IMR-90 (cell line): ENCODE measurements at regions not wholly inside any gene's neighbourhood (a gene's known extent, or its start where the extent isn't known, plus 50 kb on each side); places are given as distances from the start of the nearest gene placed in this dataset.

Experiments
- CEBPB ChIP-seq: IDR thresholded peaks from 2 replicates; pipeline ENCODE4 v1.6.1; 2012; ENCODE audit warnings: low read depth, low read length, improper control_type of control experiment
- FOS ChIP-seq: fragments of 150-350 bp; IDR thresholded peaks from 2 replicates; pipeline ENCODE4 v1.6.1; 2016; ENCODE audit warnings: low read depth, low read length
- MXI1 ChIP-seq: IDR thresholded peaks from 2 replicates; pipeline ENCODE4 v1.6.1; 2012; ENCODE audit warnings: low read depth, mild to moderate bottlenecking, low read length, moderate library complexity, borderline replicate concordance
- POLR2A ChIP-seq: IDR thresholded peaks from 2 replicates; pipeline ENCODE4 v1.6.1; 2012; ENCODE audit warnings: mild to moderate bottlenecking, low read depth, low read length
- RAD21 ChIP-seq: IDR thresholded peaks from 2 replicates; pipeline ENCODE4 v1.6.1; 2012; ENCODE audit warnings: low read length, improper control_type of control experiment
- RCOR1 ChIP-seq: IDR thresholded peaks from 2 replicates; pipeline ENCODE4 v1.6.1; 2012; ENCODE audit warnings: mild to moderate bottlenecking, low read length, improper control_type of control experiment; ENCODE audit not compliant: insufficient replicate concordance
- RFX5 ChIP-seq: IDR thresholded peaks from 2 replicates; pipeline ENCODE4 v1.8.0; 2012; ENCODE audit warnings: low read depth, mild to moderate bottlenecking, low read length, moderate library complexity
- SMC3 ChIP-seq: fragments of 150-350 bp; IDR thresholded peaks from 2 replicates; pipeline ENCODE4 v1.6.1; 2016; ENCODE audit warnings: low read depth, mild to moderate bottlenecking, antibody characterized with exemption, low read length, moderate library complexity
- USF2 ChIP-seq: fragments of 150-350 bp; IDR thresholded peaks from 2 replicates; pipeline ENCODE4 v1.6.1; 2017; ENCODE audit warnings: mild to moderate bottlenecking, antibody characterized with exemption, low read length, low read depth
- TF ChIP-seq, protein P1 (sequence below): conservative IDR thresholded peaks from 2 replicates; pipeline ENCODE4 v1.5.1; 2012; ENCODE audit warnings: mild to moderate bottlenecking, low read depth, low read length, improper control_type of control experiment

DNA sequence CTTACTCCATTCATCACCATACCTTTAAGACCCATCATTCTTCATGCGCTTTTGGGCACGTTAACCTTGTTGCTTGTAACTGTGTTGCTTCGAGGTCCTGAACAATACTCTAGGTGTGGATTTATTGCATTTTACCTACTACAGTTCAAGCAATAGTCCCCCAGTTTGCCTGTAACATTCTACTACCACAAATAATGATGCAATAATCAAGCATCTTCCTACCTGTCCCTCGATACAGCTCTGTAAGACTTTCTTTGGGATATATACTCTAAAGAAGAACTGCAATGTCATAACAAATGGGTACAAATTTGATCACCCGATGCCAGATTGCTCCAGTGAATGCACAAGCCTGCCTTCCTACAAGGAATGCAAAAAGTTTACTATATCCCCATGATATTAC lies 1342.6 kb upstream of the GJE1 start:
- TF ChIP-seq POLR2A, result no peak
- TF ChIP-seq, protein P1, sequence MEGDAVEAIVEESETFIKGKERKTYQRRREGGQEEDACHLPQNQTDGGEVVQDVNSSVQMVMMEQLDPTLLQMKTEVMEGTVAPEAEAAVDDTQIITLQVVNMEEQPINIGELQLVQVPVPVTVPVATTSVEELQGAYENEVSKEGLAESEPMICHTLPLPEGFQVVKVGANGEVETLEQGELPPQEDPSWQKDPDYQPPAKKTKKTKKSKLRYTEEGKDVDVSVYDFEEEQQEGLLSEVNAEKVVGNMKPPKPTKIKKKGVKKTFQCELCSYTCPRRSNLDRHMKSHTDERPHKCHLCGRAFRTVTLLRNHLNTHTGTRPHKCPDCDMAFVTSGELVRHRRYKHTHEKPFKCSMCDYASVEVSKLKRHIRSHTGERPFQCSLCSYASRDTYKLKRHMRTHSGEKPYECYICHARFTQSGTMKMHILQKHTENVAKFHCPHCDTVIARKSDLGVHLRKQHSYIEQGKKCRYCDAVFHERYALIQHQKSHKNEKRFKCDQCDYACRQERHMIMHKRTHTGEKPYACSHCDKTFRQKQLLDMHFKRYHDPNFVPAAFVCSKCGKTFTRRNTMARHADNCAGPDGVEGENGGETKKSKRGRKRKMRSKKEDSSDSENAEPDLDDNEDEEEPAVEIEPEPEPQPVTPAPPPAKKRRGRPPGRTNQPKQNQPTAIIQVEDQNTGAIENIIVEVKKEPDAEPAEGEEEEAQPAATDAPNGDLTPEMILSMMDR, result no peak
- TF ChIP-seq SMC3, result no peak
- TF ChIP-seq RAD21, result no peak
- no peak for TF ChIP-seq RFX5
- TF ChIP-seq FOS, result no peak
- no peak for TF ChIP-seq RCOR1
- peak; percentile 36 for TF ChIP-seq CEBPB
- TF ChIP-seq MXI1, result no peak
- no peak for TF ChIP-seq USF2
